ENCODE measurements at regions not wholly inside any gene's neighbourhood (a gene's known extent, or its start where the extent isn't known, plus 50 kb on each side); places are given as distances from the start of the nearest gene placed in this dataset.

DNA sequence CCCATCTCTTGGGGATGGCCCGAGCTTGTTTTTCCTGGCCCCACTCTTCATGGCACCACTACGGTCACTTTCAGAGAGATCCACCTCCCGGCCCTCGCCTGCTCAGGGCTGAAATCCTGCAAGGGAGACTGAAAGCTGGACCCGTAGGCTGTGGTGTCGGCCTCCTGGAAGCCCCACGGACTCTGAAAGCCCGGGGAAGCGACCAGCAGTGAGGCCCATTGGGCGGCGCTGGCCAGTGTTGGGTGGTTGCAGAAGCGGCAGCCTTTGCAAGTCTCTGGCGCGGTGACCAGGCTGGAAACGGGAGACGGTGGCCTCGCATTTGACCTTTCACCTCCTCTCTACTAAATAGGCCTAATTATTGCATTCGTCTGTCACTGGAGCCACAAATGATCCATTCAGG lies 186.0 kb upstream of the FOXF1 start:
- Histone ChIP-seq H2AFZ (replicated peaks) (no peak overlapping the region), H3K79me2 (ENCODE audit: low read depth) (no peaks in the 10 kb centered on the region), H3K9ac (no peak overlapping the region), H3K9me3 (ENCODE audit: low read depth) (no peaks in the 10 kb centered on the region), H3K4me3 (no peak overlapping the region), H3K27me3 (no peaks in the 10 kb centered on the region), H3K4me1 (no peaks in the 10 kb centered on the region), H4K20me1 (ENCODE audit: low read depth) (no peaks in the 10 kb centered on the region), H3K36me3 (no peaks in the 10 kb centered on the region), H3K27ac (no peak overlapping the region), H3F3A (ENCODE audit: low read depth) (peaks cover 4% of the 10 kb centered on the region), H3K4me2 (no peak overlapping the region)
- H3K4me3 Mint-ChIP-seq = no peak overlapping the region
- no peaks in the 10 kb centered on the region for H3K9me3 Mint-ChIP-seq
- no peaks in the 10 kb centered on the region for H3K4me1 Mint-ChIP-seq
- no peak for DNase-seq (ENCODE audit: low spot score)
- TF ChIP-seq, protein P1, sequence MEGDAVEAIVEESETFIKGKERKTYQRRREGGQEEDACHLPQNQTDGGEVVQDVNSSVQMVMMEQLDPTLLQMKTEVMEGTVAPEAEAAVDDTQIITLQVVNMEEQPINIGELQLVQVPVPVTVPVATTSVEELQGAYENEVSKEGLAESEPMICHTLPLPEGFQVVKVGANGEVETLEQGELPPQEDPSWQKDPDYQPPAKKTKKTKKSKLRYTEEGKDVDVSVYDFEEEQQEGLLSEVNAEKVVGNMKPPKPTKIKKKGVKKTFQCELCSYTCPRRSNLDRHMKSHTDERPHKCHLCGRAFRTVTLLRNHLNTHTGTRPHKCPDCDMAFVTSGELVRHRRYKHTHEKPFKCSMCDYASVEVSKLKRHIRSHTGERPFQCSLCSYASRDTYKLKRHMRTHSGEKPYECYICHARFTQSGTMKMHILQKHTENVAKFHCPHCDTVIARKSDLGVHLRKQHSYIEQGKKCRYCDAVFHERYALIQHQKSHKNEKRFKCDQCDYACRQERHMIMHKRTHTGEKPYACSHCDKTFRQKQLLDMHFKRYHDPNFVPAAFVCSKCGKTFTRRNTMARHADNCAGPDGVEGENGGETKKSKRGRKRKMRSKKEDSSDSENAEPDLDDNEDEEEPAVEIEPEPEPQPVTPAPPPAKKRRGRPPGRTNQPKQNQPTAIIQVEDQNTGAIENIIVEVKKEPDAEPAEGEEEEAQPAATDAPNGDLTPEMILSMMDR (IDR thresholded peaks at IDR 0.05) = no peak
- TF ChIP-seq EZH2phosphoT487 (IDR thresholded peaks at IDR 0.05) (no peak), EZH2 (IDR thresholded peaks at IDR 0.05) (no peak)
- H3K36me3 Mint-ChIP-seq = no peaks in the 10 kb centered on the region
- H3K27me3 Mint-ChIP-seq (ENCODE audit: insufficient read depth, low read depth) = peaks cover 10% of the 10 kb centered on the region
- H3K27ac Mint-ChIP-seq = no peak overlapping the region

DNA sequence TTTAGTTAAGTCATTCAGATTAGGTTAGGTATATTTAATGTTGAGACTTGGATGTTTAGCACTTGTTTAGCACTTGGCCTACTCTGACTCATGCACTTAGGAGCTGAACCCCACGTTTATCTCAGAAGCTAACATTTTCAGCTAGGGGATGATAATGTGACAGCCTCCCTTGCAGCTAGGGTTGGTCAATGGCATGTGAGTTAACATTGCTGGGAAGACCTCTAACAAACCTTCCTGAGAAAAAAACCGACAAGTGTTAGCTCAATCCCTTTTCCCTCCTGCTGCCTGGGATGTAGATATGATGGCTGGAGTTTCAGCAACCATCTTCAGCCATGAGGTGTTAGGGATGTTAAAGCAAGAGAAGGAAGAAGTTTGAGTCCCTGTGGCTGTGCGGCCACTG lies 185.0 kb upstream of the FOXF1 start:
- Histone ChIP-seq H3K9me3 (ENCODE audit: low read depth) (no peaks in the 10 kb centered on the region), H3K9ac (no peak overlapping the region), H2AFZ (replicated peaks) (no peak overlapping the region), H3F3A (ENCODE audit: low read depth) (no peaks in the 10 kb centered on the region), H3K27me3 (no peaks in the 10 kb centered on the region), H3K36me3 (no peaks in the 10 kb centered on the region), H3K4me1 (no peaks in the 10 kb centered on the region), H3K79me2 (ENCODE audit: low read depth) (no peaks in the 10 kb centered on the region), H3K4me3 (no peak overlapping the region), H3K4me2 (no peak overlapping the region), H3K27ac (no peak overlapping the region), H4K20me1 (ENCODE audit: low read depth) (no peaks in the 10 kb centered on the region)
- H3K36me3 Mint-ChIP-seq = no peaks in the 10 kb centered on the region
- no peaks in the 10 kb centered on the region for H3K9me3 Mint-ChIP-seq
- H3K4me3 Mint-ChIP-seq = no peak overlapping the region
- no peaks in the 10 kb centered on the region for H3K4me1 Mint-ChIP-seq
- no peak overlapping the region for H3K27ac Mint-ChIP-seq
- no peak for DNase-seq (ENCODE audit: low spot score)
- H3K27me3 Mint-ChIP-seq (ENCODE audit: insufficient read depth, low read depth) = peaks cover 10% of the 10 kb centered on the region
- TF ChIP-seq EZH2 (IDR thresholded peaks at IDR 0.05) (no peak), EZH2phosphoT487 (IDR thresholded peaks at IDR 0.05) (no peak)
- TF ChIP-seq, protein P1 (IDR thresholded peaks at IDR 0.05) = no peak

- no peaks in the 10 kb centered on the region for H3K9me3 Mint-ChIP-seq
- Histone ChIP-seq H3K4me3 (no peak overlapping the region), H3K36me3 (no peaks in the 10 kb centered on the region), H3K79me2 (ENCODE audit: low read depth) (no peaks in the 10 kb centered on the region), H4K20me1 (ENCODE audit: low read depth) (no peaks in the 10 kb centered on the region), H2AFZ (replicated peaks) (no peak overlapping the region), H3F3A (ENCODE audit: low read depth) (no peaks in the 10 kb centered on the region), H3K9ac (no peak overlapping the region), H3K27me3 (peaks cover 2% of the 10 kb centered on the region), H3K9me3 (ENCODE audit: low read depth) (no peaks in the 10 kb centered on the region), H3K4me1 (no peaks in the 10 kb centered on the region), H3K27ac (no peak overlapping the region), H3K4me2 (no peak overlapping the region)
- no peak for TF ChIP-seq EZH2phosphoT487 (IDR thresholded peaks at IDR 0.05)
- TF ChIP-seq, protein P1 (IDR thresholded peaks at IDR 0.05) = no peak
- no peak for TF ChIP-seq EZH2 (IDR thresholded peaks at IDR 0.05)
- no peaks in the 10 kb centered on the region for H3K36me3 Mint-ChIP-seq
- no peak for DNase-seq (ENCODE audit: low spot score)
- no peaks in the 10 kb centered on the region for H3K4me1 Mint-ChIP-seq
- H3K4me3 Mint-ChIP-seq = no peak overlapping the region
- no peak overlapping the region for H3K27ac Mint-ChIP-seq
- H3K27me3 Mint-ChIP-seq (ENCODE audit: insufficient read depth, low read depth) = peaks cover 10% of the 10 kb centered on the region
Observed at GRCh38 chr16:86325895-86326294, 184.4 kb upstream of the FOXF1 start.

Measured in neural progenitor cell (in vitro differentiated cells).